ENCODE measurements at regions not wholly inside any gene's neighbourhood (a gene's known extent, or its start where the extent isn't known, plus 50 kb on each side); places are given as distances from the start of the nearest gene placed in this dataset.
"Not testable (repeated sequence)": the region's sequence is repeated elsewhere in the genome, so short reads cannot be mapped to it uniquely, and the experiment has no call there.

DNA sequence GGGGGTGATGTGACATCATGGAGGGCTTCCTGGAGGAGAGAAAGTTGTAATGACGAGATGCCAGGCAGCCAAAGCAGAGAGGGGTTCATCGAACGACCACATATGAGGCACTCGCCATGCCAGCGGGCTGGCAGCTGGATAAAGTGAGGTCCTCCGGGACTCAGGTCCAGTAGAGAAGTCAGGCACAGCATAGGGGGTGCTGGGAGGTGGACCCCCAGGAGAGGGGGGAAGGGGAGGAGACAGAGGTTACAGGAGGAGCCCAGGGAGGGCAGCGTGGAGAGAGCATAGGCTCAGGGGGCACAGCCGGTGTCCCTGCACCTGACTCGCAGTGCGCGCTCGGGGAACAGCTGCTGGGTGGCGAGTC is 174.7 kb downstream of the BMP7 start:
- DNase-seq = no peak

DNA sequence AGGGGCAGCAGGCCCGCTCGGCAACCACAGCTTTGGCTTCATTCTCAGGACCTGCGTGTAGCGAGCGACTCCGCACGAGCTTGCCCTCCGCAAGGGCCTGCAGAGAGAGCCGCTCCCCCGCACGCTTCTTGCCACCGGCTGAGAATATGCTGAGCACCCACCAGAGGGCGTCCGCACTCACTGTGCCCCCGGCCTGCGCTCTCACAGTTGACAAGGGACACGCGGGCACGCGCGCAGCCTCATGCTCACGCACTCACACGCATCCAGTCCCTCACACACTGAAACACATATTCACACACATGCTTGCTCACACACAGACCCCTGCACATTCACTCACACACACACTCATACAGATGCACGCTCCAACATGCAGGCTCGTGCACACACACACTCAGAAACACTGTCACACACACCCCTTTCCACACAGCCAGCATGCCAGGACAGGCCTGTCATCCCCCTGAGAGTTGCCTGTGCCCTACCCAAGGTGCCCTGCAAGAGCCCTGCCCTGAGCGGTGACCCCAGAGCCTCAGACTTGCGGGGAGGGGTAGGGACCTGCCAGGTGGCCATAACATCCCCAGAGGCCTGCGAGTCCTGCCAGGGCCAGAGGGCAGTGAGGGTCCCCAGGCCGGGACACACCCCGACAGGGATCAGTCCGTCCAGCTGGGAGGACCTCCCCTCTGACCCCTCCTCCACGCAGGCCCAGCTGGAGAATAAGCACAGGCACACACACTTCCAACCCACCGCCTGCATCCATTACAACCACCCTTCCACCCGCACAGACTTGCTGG is 174.1 kb downstream of the BMP7 start:
- DNase-seq = peak; percentile 49

DNA sequence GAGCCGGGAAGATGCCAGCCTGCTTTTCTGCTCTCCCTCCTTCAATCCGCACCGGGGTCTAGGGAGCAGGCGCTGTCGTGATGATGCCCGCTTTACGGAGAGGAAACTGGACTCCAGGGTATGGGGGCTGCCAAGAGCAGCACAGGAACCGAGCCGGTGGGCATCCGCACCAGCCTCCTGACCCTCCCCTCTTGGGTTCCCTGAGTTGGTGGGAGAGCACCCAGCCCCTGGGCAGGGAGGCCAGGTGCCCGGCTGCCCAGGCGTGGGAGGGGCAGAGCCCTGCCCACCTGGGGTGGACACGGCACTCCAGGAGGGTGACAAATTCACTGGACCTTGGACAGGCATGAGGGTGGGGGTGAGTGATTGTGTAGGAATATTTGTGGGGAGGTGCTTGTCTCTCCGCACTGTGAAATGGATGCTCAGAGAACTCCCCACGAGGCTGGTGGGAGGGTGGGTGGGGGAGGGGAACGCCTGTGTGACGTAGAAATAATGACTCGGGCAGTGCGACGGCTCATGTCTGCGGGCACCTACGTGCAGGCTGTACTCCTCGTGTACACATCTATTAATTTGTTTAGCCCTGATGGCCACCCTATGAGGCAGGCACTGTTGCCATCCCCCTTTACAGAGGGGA is 173.4 kb downstream of the BMP7 start:
- no peak for DNase-seq

DNA sequence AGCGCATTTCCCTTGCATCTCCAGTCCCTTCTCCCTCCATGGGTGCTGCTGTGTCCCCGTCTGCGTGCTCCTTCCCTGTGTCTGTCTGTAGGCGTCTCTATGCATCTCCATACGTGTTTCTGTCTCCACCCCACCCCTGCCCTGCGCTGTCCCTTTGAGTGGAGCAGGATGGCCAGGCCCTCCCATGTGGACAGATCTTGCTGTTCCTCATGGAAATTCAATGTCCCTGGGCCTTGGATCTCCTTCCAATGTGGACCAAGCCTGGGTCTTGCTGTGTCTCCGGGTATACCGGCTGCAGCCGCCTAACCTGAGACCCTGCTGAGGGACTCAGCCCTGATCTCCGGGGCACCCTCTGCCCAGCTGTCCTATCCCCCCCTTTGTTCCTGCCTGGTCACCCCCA is 172.7 kb downstream of the BMP7 start:
- no peak for DNase-seq

DNA sequence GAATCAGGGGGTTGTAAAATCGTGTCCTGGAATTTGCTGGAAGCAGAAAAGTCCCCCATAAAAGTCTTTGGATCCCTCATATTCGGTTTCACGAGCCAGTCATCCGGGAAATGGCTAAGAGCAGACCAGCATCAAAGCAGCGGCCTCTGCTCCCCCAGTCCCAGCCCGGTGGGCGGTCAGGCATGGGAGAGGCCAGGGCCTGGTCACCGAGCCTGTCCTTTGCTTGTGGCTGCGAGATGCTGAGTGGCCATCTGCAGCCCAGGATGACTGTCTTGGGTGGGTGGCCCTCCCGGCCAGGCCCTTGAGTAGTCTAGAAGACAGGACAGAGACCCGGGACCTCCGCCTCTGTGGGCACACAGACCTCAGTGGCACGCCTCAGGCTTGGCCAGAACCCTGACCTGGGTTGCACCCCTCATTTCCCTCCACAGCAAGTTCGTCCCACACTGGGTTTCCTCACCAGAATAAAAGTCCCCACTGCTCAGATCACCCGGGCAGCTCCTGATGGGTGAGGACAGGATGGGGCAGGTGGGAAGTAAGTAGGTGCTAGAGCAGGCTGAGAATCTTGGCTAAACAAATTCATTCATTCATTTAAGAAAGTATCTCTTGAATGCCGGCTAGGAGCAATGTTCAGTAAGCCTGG is 172.1 kb downstream of the BMP7 start:
- no peak for DNase-seq

DNA sequence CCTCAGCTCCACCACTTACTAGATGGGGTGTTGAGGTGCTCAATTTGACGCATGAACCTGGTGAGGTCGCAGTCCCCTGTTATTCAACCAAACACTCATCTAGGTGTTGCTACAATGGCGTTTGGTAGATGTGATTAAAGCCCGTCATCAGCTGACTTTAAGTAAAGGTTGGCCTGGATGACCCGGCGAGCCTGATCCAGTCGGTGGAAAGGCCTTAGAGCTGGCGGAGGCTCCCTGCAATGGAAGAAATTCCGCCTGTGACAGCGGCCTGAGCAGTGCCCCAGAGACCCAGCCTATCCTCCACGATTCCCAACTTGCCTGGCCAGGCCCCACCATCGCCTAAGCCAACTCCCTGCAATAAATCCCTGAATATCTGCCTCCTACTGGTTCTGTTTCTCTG is 171.4 kb downstream of the BMP7 start:
- DNase-seq = no peak

DNA sequence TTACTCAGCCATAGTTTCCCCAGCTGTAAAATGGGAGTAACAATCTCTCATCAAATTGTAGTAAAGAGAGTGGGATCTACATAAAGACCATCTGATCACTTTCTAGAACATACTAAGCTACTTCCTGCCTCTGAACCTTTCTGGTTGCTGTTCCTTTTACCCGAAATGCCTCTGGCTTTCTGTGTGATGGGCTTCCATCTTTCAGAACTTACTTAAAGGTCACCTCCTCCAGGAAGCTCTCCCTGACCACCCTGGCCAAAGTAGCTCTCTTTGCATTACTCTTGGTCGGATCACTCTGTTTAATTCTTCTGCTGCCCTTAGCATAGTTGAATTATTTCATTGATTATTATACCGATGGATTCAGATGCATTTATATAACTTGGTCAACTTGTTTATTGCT is 171.0 kb downstream of the BMP7 start:
- DNase-seq = no peak

DNA sequence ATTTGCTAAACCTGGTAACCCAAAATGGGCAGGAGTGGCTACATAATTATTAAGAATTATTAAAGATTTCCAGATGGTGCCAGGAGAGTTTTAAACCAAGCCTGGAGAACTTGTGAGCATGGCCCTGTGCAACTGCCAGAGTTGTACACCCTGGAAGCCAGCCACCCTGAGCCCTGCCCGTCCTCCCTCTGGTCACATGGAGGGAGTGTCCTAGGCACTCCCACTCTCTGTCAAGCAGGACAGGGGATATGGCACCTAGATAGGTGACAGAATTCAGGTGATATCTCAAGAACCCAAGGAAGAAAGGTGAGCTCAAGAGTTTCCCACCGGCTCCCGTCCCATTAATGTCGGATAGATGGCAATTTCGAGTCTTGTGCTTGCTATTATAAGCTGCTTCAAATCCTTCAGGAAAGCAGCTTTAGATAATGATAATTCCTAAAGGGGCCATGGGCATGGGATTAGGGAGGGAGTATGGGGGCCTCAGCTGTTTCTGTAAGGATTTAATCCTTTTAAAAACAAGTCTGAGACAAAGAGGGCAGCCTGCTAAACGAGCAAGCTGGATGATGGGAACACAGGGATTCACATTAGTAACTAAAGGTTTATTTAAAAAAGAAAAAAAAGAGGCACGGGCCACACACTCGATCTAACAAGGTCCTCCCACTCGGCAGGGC is 169.1 kb downstream of the BMP7 start:
- DNase-seq = no peak

DNA sequence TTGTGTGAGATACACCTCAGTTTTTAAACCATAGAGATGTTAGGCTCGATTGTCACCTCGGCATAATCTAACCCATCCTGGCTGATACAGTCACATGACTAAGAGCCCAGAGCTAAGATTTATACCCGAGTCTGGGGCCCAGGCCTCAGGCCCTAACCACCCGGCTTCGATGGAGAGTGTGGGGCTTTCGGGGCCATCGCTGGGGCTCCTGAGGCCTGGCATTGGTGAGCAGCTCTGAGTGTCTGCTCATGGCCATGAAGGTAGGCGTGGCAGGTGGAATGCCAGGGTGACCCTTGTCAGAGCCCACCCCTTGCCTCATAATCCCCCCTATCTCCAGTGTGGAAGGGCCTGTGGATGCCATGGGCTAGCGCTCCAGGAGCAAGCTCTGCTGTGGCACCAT is 164.3 kb downstream of the BMP7 start:
- no peak for DNase-seq

DNA sequence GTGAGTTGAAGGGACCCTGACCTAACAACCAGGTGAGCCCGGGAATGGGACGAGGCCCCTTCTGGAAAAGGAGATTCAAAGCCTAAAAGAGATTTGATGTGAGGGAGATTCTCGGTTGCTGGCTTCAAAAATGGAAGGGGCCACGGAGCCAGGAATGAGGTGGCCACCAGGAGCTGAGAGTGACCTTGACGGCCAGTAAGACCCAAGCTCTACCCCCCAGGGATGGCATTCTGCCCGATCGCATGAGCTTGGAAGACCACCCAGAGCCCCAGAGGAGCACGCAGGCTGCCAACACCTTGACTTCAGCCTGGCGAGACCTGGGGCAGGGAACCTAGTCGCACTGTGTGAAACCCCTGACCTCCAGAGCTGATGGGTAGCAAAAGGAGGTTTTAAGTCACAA is 163.9 kb downstream of the BMP7 start:
- no peak for DNase-seq

DNA sequence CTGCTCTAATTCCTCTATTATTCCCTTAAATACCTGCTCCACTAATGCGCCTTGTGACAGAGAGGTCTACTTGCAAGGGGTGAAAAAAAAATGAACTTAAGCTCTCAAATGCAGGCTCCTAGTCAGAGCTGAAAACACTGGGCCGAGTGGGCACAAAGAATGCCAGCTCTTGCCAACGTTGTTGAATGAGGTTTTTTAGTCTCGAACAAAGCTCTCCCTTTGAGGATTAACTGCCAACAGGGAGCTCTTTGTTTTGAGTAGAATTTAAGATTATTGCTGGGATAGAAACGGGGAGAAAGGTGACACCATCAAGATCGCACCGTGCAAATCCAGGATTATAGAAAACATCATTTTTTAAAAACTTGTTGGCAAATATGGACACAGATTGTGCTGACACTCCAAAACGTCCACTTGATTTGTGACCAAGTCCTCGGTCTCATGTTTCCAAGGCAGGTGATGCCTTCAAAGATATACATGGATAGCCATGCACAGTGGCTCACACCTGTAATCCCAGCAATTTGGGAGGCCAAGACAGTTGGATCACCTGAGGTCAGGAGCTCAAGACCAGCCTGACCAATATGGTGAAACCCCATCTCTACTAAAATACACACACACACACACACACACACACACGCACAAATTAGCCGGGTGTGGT is 163.2 kb downstream of the BMP7 start:
- no peak for DNase-seq

DNA sequence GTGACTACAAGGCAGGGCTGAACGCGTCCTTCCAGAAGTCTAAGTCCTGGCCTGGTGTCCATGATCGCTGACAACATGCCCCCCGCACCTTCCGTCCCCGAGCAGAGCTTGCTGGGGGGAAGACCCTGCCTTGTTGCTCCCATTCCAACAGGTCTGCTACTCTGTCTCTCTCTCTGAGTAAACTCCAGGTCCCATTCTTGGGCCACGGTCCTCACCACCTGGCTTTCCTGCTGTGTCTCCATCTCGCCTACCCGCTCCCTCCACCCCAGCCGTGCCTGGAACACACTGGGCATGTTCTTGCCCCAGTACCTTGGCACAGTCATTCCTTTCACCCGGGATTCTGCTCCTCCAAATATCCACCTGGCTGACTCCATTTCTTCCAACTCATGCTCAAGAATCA is 162.3 kb downstream of the BMP7 start:
- no peak for DNase-seq

DNA sequence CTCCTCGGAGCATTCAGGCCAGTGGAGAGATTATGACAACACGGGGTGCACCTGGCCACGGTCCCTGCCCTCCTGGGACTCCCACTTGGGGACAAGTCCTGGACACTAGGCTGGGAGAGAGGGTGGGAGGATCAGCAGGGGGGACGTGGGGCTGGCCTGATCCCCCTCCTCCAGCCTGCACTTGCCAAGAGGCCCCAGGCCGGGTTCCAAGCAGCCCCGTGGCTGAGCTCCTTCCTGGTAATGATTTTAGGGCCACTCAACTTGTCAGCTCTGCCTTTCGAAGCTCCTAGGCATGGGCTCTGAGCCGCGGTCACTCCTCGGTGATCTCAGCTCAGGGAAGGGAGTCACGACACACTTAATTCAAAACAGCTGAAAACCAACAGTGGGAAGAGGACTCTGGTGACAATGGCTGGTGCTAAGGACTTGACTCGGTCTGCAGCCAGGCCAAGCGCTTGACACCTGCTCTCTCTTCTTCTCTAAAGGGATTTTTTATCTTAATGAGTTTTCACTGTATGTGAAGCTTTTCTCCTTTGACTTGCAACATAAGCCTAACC is 161.7 kb downstream of the BMP7 start:
- no peak for DNase-seq

DNA sequence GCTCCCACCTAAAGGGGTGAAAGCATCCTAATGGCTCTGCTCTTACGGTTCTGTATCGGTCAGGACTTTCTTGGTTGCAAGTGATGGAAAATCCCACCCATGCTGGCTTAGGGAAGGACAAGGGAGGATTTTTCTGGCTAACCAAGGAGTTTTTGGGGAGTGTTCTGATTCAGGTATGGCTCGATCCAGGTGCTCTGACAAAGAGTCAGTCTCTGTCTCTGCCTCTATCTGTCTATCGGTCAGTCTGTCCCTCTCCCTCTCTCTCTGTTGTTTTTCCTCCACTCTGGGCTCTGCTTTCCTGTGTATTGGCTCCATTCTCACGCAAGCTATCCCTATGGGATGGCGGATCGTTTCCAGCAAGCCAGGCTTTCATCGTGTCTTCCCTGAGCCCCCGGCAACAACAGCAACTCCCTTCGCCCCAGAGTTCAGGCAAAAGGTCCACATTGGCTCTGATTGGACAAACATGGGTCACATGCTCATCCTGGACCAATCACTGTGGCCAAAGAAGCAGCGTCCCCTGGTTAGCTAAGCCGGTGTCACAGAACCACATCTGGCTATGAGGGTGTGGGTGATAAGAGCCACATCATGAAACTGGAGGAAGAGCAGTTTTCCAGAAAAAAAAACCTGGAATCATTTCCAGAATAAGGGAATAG is 160.3 kb downstream of the BMP7 start:
- DNase-seq = no peak

DNA sequence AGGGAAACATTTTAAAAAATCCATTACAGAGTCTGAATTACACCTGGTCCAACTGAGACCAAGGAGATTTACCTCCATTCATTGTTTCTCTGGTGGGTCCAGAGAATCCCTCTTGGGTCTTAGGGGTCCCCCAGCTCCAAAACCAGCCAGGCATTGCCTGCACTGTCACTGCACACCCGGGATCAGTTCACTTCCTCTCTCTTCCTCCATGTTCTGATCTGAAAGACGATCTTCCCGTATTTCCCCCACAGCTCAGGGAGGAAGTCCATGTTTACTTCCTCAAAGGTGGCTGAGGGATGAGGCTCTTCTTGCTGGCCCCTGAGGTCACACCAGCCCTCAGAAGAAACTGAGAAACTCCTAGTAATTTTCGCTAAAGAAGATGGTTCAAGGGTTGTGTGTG is 159.7 kb downstream of the BMP7 start:
- DNase-seq = no peak

DNA sequence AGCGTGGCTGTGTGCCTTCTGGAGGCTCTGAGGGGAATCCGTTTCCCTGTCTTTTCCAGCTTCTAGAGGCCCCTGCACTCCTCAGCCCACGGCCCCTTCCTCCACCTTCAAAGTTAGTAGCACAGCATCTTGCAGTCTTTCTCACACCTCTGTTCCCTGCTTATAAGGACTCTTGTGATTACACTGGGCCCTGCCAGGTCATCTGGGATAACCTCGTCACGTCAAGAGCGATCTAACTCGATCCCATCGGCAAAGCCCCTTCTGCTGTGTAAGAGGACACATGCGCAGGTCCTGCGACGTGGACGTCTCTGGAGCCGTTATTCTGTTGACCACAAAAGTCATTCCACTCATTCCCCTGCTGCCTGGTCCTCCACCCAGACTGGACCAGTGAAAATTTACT is 159.2 kb downstream of the BMP7 start:
- DNase-seq = no peak

DNA sequence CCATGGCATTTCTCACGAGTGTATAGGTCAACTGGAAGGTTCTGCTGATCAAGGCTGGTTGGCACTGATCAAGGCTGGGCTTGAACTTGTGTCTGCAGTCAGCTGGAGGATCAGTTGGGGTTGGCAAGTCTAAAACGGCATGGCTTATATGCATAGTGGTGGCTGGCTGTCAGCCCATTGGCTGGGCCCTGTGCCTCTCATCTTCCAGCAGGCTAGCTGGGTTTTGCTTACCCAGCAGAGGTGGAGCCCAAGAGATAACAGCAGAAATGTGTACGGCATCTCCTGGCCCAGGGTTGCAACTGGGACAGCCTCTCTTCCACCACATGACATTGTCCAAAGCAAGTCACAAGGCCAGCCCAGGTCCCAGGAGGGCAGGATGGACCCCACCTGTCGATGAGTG is 158.2 kb downstream of the BMP7 start:
- no peak for DNase-seq

DNA sequence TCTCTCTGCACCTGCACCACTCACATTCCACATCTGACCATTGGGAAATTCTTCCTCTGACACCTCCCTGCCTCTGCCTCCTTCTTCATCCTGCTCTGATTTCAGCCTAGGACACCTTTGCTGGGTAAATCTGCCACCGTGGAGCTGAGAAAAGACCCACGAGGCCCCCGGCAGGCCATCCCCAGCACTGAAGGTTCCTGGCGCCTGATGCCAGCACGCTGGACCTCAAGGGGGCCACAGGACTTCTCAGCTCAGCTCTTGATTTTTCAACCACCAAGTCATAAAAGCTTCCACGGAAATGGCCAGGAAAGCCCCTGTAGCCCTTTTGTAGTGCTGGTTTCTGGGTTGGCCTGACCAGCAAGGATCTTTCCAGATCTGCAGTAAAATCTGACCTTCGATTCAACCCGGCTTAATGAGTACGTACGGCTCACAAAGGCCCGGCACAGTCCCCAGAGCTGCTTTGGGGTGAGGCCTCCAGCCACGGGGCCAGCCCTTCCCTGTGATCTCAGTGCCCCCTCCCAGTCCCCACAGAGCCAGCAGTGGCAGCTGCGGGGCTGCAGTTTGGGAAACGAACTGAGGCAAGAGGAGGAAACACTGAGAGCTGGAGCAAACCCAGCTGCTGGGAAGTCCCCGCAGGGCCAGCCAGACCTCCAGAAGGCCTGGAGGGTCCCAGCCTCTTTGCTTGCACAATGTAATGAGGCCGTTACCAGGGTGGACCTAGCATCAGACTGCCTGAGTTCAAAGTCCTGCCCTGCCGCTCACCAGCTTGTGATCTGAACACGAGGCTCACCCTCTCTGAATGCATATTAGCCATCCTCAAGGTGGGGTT is 157.5 kb downstream of the BMP7 start:
- no peak for DNase-seq

DNA sequence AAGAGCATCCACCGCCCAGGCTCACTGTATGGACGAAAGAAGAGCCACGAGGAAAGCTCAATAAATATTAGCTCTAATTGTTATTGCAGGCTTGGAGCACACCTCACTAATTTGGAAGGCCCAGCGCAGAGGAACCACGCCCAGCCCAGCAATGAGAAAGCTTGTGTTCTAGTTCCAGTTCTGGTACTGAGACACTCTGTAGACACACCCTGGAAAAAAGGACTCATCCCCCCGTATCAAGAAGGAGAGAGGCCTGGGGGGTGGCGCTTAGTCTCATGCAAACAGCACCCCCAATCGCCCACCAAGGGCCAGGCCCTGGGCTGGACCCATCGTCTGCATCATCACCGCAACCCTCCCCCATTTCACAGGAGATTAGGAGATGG is 156.9 kb downstream of the BMP7 start:
- no peak for DNase-seq

DNA sequence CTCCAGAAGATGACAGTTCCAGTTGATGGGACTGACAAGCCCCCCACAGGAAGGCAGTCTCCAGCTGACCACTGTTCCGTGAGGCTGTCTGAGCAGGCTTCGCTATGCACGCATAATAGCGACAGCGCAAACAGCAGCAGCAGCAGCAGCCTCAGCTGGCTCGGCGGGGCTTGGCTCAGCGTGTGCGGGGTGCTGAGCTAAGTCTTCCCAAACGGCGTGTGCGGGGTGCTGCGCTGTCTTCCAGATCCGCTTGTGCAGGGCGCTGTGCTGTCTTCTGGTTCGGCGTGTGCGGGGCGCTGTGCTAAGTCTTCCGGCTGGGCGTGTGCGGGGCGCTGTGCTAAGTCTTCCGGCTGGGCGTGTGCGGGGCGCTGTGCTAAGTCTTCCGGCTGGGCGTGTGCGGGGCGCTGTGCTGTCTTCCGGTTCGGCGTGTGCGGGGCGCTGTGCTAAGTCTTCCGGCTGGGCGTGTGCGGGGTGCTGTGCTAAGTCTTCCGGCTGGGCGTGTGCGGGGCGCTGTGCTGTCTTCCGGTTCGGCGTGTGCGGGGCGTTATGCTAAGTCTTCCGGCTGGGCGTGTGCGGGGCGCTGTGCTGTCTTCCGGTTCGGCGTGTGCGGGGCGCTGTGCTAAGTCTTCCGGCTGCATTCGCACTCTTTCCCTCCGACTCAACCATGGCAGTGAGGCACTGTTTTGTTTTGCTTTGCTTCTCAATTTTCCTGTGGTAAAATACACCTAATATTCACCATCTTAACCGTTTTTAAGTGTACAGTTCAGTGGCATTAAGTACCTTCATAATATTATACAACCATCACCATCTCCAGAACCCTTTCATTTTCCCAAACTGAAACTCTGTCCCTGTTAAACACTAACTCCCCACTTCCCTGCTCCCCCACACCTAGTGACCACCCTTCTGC is 156.1 kb downstream of the BMP7 start:
- not testable (repeated sequence) for DNase-seq

DNA sequence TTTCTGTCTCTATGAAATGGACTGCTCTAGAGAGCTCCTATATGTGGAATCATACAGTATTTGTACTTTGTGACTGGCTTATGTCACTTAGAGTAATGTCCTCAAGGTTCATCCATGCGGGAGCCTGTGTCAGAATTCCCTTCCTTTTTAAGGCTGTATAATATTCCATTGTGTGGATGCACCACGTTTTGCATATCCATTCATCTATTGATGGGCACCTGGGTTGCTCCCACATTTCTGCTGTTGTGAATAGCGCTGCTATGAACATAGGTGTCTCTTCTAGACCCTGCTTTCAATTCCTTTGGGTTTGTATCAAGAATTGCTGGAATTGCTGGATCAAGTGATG is 155.4 kb downstream of the BMP7 start:
- DNase-seq = no peak

Data from NCI-H146 (cell line).